ENCODE measurements at regions not wholly inside any gene's neighbourhood (a gene's known extent, or its start where the extent isn't known, plus 50 kb on each side); places are given as distances from the start of the nearest gene placed in this dataset.

GRCh38 chrX:40380655-40381488 lies 199.9 kb upstream of the ATP6AP2 start:
- Histone ChIP-seq H3K27me3 (replicated peaks in 1 of 2; ENCODE audit: control insufficient read depth in 2 of 2, insufficient read depth in 2 of 2, low read length in 1 of 2) (no peaks in the 10 kb centered on the region), H3K4me2 (ENCODE audit: control insufficient read depth, insufficient read depth) (no peak overlapping the region), H2AFZ (ENCODE audit: control insufficient read depth, low read depth, low read length) (no peak overlapping the region), H3K9me3 (replicated peaks; ENCODE audit: control insufficient read depth, insufficient read depth, low read length) (no peaks in the 10 kb centered on the region), H3K79me2 (ENCODE audit: control insufficient read depth, insufficient read depth, low read length) (no peaks in the 10 kb centered on the region), H3K9ac (ENCODE audit: control insufficient read depth, insufficient read depth, low read length) (no peak overlapping the region), H3K36me3 (ENCODE audit: control insufficient read depth in 2 of 2, insufficient read depth in 2 of 2, low read length in 1 of 2) (no peaks in the 10 kb centered on the region), H3K4me3 (no peak overlapping the region), H4K20me1 (ENCODE audit: control insufficient read depth, insufficient read depth) (no peaks in the 10 kb centered on the region), H3K4me1 (ENCODE audit: control insufficient read depth, insufficient read depth, low read length) (no peaks in the 10 kb centered on the region), H3K27ac (ENCODE audit: control insufficient read depth, insufficient read depth) (no peak overlapping the region)
- no peak for ATAC-seq
- POLR2A ChIA-PET: no interaction called here
- CTCF ChIA-PET: no interaction called here
- BruUV-seq (replicated peaks): no TSS peak
- SMC1A ChIA-PET (ENCODE audit: uncharacterized antibody, unreplicated experiment): no interaction called here
- RAD21 ChIA-PET (ENCODE audit: unreplicated experiment): no interaction called here
- no peak for TF ChIP-seq TCF12 (IDR thresholded peaks at IDR 0.05; ENCODE audit: low read depth, low read length)
- TF ChIP-seq, protein P1, sequence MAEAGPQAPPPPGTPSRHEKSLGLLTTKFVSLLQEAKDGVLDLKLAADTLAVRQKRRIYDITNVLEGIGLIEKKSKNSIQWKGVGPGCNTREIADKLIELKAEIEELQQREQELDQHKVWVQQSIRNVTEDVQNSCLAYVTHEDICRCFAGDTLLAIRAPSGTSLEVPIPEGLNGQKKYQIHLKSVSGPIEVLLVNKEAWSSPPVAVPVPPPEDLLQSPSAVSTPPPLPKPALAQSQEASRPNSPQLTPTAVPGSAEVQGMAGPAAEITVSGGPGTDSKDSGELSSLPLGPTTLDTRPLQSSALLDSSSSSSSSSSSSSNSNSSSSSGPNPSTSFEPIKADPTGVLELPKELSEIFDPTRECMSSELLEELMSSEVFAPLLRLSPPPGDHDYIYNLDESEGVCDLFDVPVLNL (IDR thresholded peaks at IDR 0.05; ENCODE audit: low read depth, low read length): no peak
- no peak for TF ChIP-seq ZNF622 (IDR thresholded peaks at IDR 0.05)
- no peak for TF ChIP-seq NRF1 (conservative IDR thresholded peaks at IDR 0.05; ENCODE audit: low read depth, low read length)
- no peak for TF ChIP-seq SMAD1 (IDR thresholded peaks at IDR 0.05; ENCODE audit: low read depth, partially characterized antibody)
- no peak for FAIRE-seq
- intact Hi-C loops (cut with micrococcal nuclease; ENCODE audit: unreplicated experiment): no loop called here
- in situ Hi-C loops (cut with MboI): no loop called here
- no peak for DNase-seq (ENCODE audit: low read depth, low spot score)
- WGBS (ENCODE audit: insufficient coverage, insufficient replicate concordance, low lambda C conversion rate, missing lambda C conversion rate): 48% methylated on average over 15 of the region's 16 CpGs

- Histone ChIP-seq H3K4me3 (no peak overlapping the region), H3K4me1 (ENCODE audit: control insufficient read depth, insufficient read depth, low read length) (no peaks in the 10 kb centered on the region), H3K27ac (ENCODE audit: control insufficient read depth, insufficient read depth) (no peak overlapping the region), H3K4me2 (ENCODE audit: control insufficient read depth, insufficient read depth) (no peak overlapping the region), H3K9ac (ENCODE audit: control insufficient read depth, insufficient read depth, low read length) (no peak overlapping the region), H2AFZ (ENCODE audit: control insufficient read depth, low read depth, low read length) (no peak overlapping the region), H3K27me3 (replicated peaks in 1 of 2; ENCODE audit: control insufficient read depth in 2 of 2, insufficient read depth in 2 of 2, low read length in 1 of 2) (no peaks in the 10 kb centered on the region), H4K20me1 (ENCODE audit: control insufficient read depth, insufficient read depth) (no peaks in the 10 kb centered on the region), H3K79me2 (ENCODE audit: control insufficient read depth, insufficient read depth, low read length) (no peaks in the 10 kb centered on the region), H3K36me3 (ENCODE audit: control insufficient read depth in 2 of 2, insufficient read depth in 2 of 2, low read length in 1 of 2) (no peaks in the 10 kb centered on the region), H3K9me3 (replicated peaks; ENCODE audit: control insufficient read depth, insufficient read depth, low read length) (no peaks in the 10 kb centered on the region; the same call in 2 of the 3 replicates)
- SMC1A ChIA-PET (ENCODE audit: uncharacterized antibody, unreplicated experiment): no interaction called here
- BruUV-seq (replicated peaks): no TSS peak
- FAIRE-seq: no peak
- intact Hi-C loops (cut with micrococcal nuclease; ENCODE audit: unreplicated experiment) (no loop called here), in situ Hi-C loops (cut with MboI) (no loop called here)
- WGBS (ENCODE audit: insufficient coverage, insufficient replicate concordance, low lambda C conversion rate, missing lambda C conversion rate): 0% methylated on average over 1 of the region's 1 CpG
- TF ChIP-seq CREM (IDR thresholded peaks at IDR 0.05; ENCODE audit: low read depth) (no peak), YY1 (IDR thresholded peaks at IDR 0.05; ENCODE audit: low read depth, low read length) (no peak), FOS (IDR thresholded peaks at IDR 0.05; ENCODE audit: borderline replicate concordance, extremely low read depth, insufficient read length) (no peak), HDGF (IDR thresholded peaks at IDR 0.05) (no peak), TCF7 (IDR thresholded peaks at IDR 0.05; ENCODE audit: borderline replicate concordance) (no peak), ZNF207 (IDR thresholded peaks at IDR 0.05; ENCODE audit: borderline replicate concordance) (no peak), SMAD1 (IDR thresholded peaks at IDR 0.05; ENCODE audit: low read depth, partially characterized antibody) (no peak), HDAC2 (IDR thresholded peaks at IDR 0.05) (no peak), TCF3 (IDR thresholded peaks at IDR 0.05; ENCODE audit: borderline replicate concordance, insufficient read depth, low read depth, low read length) (no peak), HDAC6 (IDR thresholded peaks at IDR 0.05; ENCODE audit: unreplicated experiment) (no peak), PAX5 (IDR thresholded peaks at IDR 0.05; ENCODE audit: borderline replicate concordance, low read depth, low read length) (no peak)
- CTCF ChIA-PET: no interaction called here
- POLR2A ChIA-PET: no interaction called here
- no peak for DNase-seq (ENCODE audit: low read depth, low spot score)
- RAD21 ChIA-PET (ENCODE audit: unreplicated experiment): no interaction called here
- ATAC-seq: no peak
Observed at GRCh38 chrX:40377684-40378083, 203.1 kb upstream of the ATP6AP2 start.
